Liver (tissue), 8 donors: ENCODE measurements at regions not wholly inside any gene's neighbourhood (a gene's known extent, or its start where the extent isn't known, plus 50 kb on each side); places are given as distances from the start of the nearest gene placed in this dataset.

Source experiments
- DNase-seq: peaks from one replicate; pipeline ENCODE4 v3.0.0-alpha.2; 2017; ENCODE audit warnings: low spot score
- H3K27ac ChIP-seq, 2 donors: one replicate each; pipeline ENCODE4 v1.7.0; 2013; ENCODE audit warnings: inconsistent platforms in 2 of 2, low read length in 2 of 2, control low read depth in 1 of 2, low read depth in 1 of 2, mild to moderate bottlenecking in 1 of 2
- H3K27me3 ChIP-seq, 4 donors: one replicate each; pipeline versions ENCODE4 v1.6.1 to v1.7.0; 2013; ENCODE audit warnings: low read length in 3 of 4, inconsistent platforms in 1 of 4, mild to moderate bottlenecking in 1 of 4, moderate library complexity in 1 of 4; ENCODE audit not compliant: control insufficient read depth in 4 of 4, insufficient read depth in 4 of 4
- H3K36me3 ChIP-seq, 4 donors: one replicate each; pipeline versions ENCODE4 v1.6.1 to v1.7.0; 2013; ENCODE audit warnings: low read length in 3 of 4, mild to moderate bottlenecking in 3 of 4, low read depth in 1 of 4, moderate library complexity in 1 of 4; ENCODE audit not compliant: control insufficient read depth in 4 of 4, insufficient read depth in 3 of 4
- H3K4me1 ChIP-seq, 4 donors: one replicate each; pipeline versions ENCODE4 v1.6.1 to v1.7.0; 2013; ENCODE audit warnings: low read length in 3 of 4, mild to moderate bottlenecking in 3 of 4, moderate library complexity in 1 of 4; ENCODE audit not compliant: control insufficient read depth in 4 of 4, insufficient read depth in 4 of 4
- H3K4me3 ChIP-seq, 3 donors: one replicate each; pipeline versions ENCODE4 v1.6.1 to v1.7.0; 2013; ENCODE audit warnings: low read length in 3 of 3, control low read depth in 1 of 3, low read depth in 1 of 3, mild to moderate bottlenecking in 1 of 3
- H3K9ac ChIP-seq, 2 donors: one replicate each; pipeline ENCODE4 v1.7.0; 2013; ENCODE audit warnings: low read length in 2 of 2, mild to moderate bottlenecking in 2 of 2, moderate library complexity in 2 of 2, control low read depth in 1 of 2, low read depth in 1 of 2
- H3K9me3 ChIP-seq, 4 donors: one replicate each; pipeline versions ENCODE4 v1.6.1 to v1.7.0; 2013; ENCODE audit warnings: low read length in 3 of 4; ENCODE audit not compliant: control insufficient read depth in 4 of 4
- EGR1 ChIP-seq, 2 donors: IDR thresholded peaks; 2 replicates each; pipeline ENCODE4 v1.6.1; 2016 to 2018; ENCODE audit warnings: antibody characterized with exemption in 2 of 2, low read depth in 2 of 2
- FOXA1 ChIP-seq: IDR thresholded peaks from 2 replicates; pipeline ENCODE4 v1.6.1; 2016; ENCODE audit warnings: antibody characterized with exemption
- FOXA2 ChIP-seq: IDR thresholded peaks from 2 replicates; pipeline ENCODE4 v1.6.1; 2016; ENCODE audit warnings: antibody characterized with exemption
- GABPA ChIP-seq, 2 donors: IDR thresholded peaks in 1 of 2; conservative IDR thresholded peaks in 1 of 2; 2 replicates each; pipeline ENCODE4 v1.6.1; 2016; ENCODE audit warnings: antibody characterized with exemption in 2 of 2, mild to moderate bottlenecking in 1 of 2, moderate library complexity in 1 of 2
- HNF4A ChIP-seq, 2 donors: conservative IDR thresholded peaks; 2 replicates each; pipeline ENCODE4 v1.6.1; 2016; ENCODE audit warnings: antibody characterized with exemption in 2 of 2, mild to moderate bottlenecking in 2 of 2
- HNF4G ChIP-seq: IDR thresholded peaks from 2 replicates; pipeline ENCODE4 v1.6.1; 2016; ENCODE audit warnings: antibody characterized with exemption
- JUND ChIP-seq, 2 donors: IDR thresholded peaks; 2 replicates each; pipeline ENCODE4 v1.6.1; 2016; ENCODE audit warnings: antibody characterized with exemption in 2 of 2
- NR2F2 ChIP-seq: IDR thresholded peaks from 2 replicates; pipeline ENCODE4 v1.6.1; 2016; ENCODE audit warnings: antibody characterized with exemption
- RAD21 ChIP-seq, 2 donors: IDR thresholded peaks; 2 replicates each; pipeline ENCODE4 v1.6.1; 2016; ENCODE audit warnings: antibody characterized with exemption in 2 of 2, mild to moderate bottlenecking in 2 of 2
- RXRA ChIP-seq, 2 donors: IDR thresholded peaks; 2 replicates each; pipeline ENCODE4 v1.6.1; 2017 to 2018; ENCODE audit warnings: antibody characterized with exemption in 2 of 2, mild to moderate bottlenecking in 1 of 2
- SP1 ChIP-seq: IDR thresholded peaks from 2 replicates; pipeline ENCODE4 v1.6.1; 2018; ENCODE audit warnings: antibody characterized with exemption, mild to moderate bottlenecking
- TAF1 ChIP-seq: conservative IDR thresholded peaks from 2 replicates; pipeline ENCODE4 v1.6.1; 2016; ENCODE audit warnings: antibody characterized with exemption, mild to moderate bottlenecking
- YY1 ChIP-seq: IDR thresholded peaks from 2 replicates; pipeline ENCODE4 v1.6.1; 2016; ENCODE audit warnings: antibody characterized with exemption, mild to moderate bottlenecking
- WGBS: extraction: QIAGEN DNeasy Blood & Tissue Kit; methylation state at CpG from one replicate; pipeline ENCODE4 v1.1.7; 2013; 5-methylcytosine and 5-hydroxymethylcytosine counted together
- TF ChIP-seq, protein P1 (sequence below): IDR thresholded peaks from 2 replicates; pipeline ENCODE4 v1.6.1; 2016; ENCODE audit warnings: antibody characterized with exemption
- TF ChIP-seq, protein P2 (sequence below): IDR thresholded peaks from 2 replicates; pipeline ENCODE4 v1.6.1; 2016; ENCODE audit warnings: antibody characterized with exemption
- TF ChIP-seq, protein P3 (sequence below): IDR thresholded peaks from 2 replicates; pipeline ENCODE4 v1.6.1; 2016; ENCODE audit warnings: antibody characterized with exemption, mild to moderate bottlenecking
- TF ChIP-seq, protein P4 (sequence below): fragments of 150-350 bp; IDR thresholded peaks from 2 replicates; pipeline ENCODE4 v1.5.1; 2017; ENCODE audit warnings: improper control_type of control experiment, low read depth, low read length; ENCODE audit not compliant: missing input control
- TF ChIP-seq, protein P5 (sequence below): IDR thresholded peaks from 2 replicates; pipeline ENCODE4 v1.6.1; 2016; ENCODE audit warnings: antibody characterized with exemption
- donor health status: healthy.
- donor health status: healthy.
- donor health status: healthy.
- donor health status: healthy.
- donor health status: healthy.

DNA sequence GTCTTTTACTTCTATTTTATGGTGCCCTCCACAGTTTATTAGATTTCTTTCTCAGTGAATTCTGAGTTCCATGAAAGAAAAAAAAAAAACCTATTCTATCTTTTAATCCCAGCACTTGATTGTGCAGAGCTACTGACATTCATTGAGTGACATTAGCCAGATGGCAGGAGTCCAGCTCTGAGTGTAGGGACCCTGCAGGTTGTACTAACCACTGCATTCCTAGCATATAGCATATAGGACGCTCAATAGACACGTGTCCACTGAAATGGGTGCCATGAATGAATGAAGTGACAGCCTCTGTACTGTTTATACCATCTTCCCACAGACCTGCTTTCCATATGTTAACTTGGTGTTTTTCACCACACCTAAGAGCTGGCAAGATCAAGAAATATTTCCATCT, 206.3 kb downstream of the RAP2A start:
- Histone ChIP-seq H3K27ac (no peak overlapping the region), H3K4me3 (no peak overlapping the region), H3K27me3 (no peaks in the 10 kb centered on the region), H3K9me3 (no peaks in the 10 kb centered on the region), H3K36me3 (no peaks in the 10 kb centered on the region), H3K9ac (no peak overlapping the region), H3K4me1 (no peaks in the 10 kb centered on the region)
- 85% methylated on average over 2 of the region's 2 CpGs for WGBS
- DNase-seq, result no peak
- TF ChIP-seq NR2F2, result no peak
- no peak for TF ChIP-seq FOXA1
- TF ChIP-seq RXRA (IDR thresholded peaks at IDR 0.05), result no peak
- TF ChIP-seq, protein P1, sequence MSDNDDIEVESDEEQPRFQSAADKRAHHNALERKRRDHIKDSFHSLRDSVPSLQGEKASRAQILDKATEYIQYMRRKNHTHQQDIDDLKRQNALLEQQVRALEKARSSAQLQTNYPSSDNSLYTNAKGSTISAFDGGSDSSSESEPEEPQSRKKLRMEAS, result no peak
- no peak for TF ChIP-seq SP1
- no peak for TF ChIP-seq HNF4G
- TF ChIP-seq, protein P2, sequence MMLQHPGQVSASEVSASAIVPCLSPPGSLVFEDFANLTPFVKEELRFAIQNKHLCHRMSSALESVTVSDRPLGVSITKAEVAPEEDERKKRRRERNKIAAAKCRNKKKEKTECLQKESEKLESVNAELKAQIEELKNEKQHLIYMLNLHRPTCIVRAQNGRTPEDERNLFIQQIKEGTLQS, result no peak
- no peak for TF ChIP-seq FOXA2
- no peak for TF ChIP-seq TAF1
- no peak for TF ChIP-seq RAD21 (IDR thresholded peaks at IDR 0.05)
- TF ChIP-seq, protein P3, sequence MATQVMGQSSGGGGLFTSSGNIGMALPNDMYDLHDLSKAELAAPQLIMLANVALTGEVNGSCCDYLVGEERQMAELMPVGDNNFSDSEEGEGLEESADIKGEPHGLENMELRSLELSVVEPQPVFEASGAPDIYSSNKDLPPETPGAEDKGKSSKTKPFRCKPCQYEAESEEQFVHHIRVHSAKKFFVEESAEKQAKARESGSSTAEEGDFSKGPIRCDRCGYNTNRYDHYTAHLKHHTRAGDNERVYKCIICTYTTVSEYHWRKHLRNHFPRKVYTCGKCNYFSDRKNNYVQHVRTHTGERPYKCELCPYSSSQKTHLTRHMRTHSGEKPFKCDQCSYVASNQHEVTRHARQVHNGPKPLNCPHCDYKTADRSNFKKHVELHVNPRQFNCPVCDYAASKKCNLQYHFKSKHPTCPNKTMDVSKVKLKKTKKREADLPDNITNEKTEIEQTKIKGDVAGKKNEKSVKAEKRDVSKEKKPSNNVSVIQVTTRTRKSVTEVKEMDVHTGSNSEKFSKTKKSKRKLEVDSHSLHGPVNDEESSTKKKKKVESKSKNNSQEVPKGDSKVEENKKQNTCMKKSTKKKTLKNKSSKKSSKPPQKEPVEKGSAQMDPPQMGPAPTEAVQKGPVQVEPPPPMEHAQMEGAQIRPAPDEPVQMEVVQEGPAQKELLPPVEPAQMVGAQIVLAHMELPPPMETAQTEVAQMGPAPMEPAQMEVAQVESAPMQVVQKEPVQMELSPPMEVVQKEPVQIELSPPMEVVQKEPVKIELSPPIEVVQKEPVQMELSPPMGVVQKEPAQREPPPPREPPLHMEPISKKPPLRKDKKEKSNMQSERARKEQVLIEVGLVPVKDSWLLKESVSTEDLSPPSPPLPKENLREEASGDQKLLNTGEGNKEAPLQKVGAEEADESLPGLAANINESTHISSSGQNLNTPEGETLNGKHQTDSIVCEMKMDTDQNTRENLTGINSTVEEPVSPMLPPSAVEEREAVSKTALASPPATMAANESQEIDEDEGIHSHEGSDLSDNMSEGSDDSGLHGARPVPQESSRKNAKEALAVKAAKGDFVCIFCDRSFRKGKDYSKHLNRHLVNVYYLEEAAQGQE, result no peak
- TF ChIP-seq JUND (IDR thresholded peaks at IDR 0.05), result no peak
- TF ChIP-seq, protein P4, sequence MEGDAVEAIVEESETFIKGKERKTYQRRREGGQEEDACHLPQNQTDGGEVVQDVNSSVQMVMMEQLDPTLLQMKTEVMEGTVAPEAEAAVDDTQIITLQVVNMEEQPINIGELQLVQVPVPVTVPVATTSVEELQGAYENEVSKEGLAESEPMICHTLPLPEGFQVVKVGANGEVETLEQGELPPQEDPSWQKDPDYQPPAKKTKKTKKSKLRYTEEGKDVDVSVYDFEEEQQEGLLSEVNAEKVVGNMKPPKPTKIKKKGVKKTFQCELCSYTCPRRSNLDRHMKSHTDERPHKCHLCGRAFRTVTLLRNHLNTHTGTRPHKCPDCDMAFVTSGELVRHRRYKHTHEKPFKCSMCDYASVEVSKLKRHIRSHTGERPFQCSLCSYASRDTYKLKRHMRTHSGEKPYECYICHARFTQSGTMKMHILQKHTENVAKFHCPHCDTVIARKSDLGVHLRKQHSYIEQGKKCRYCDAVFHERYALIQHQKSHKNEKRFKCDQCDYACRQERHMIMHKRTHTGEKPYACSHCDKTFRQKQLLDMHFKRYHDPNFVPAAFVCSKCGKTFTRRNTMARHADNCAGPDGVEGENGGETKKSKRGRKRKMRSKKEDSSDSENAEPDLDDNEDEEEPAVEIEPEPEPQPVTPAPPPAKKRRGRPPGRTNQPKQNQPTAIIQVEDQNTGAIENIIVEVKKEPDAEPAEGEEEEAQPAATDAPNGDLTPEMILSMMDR, result no peak
- TF ChIP-seq EGR1 (IDR thresholded peaks at IDR 0.05; ENCODE audit: low read depth in 2 of 2), result no peak
- TF ChIP-seq, protein P5, sequence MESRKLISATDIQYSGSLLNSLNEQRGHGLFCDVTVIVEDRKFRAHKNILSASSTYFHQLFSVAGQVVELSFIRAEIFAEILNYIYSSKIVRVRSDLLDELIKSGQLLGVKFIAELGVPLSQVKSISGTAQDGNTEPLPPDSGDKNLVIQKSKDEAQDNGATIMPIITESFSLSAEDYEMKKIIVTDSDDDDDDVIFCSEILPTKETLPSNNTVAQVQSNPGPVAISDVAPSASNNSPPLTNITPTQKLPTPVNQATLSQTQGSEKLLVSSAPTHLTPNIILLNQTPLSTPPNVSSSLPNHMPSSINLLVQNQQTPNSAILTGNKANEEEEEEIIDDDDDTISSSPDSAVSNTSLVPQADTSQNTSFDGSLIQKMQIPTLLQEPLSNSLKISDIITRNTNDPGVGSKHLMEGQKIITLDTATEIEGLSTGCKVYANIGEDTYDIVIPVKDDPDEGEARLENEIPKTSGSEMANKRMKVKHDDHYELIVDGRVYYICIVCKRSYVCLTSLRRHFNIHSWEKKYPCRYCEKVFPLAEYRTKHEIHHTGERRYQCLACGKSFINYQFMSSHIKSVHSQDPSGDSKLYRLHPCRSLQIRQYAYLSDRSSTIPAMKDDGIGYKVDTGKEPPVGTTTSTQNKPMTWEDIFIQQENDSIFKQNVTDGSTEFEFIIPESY, result no peak
- no peak for TF ChIP-seq HNF4A (conservative IDR thresholded peaks at IDR 0.05)
- TF ChIP-seq GABPA (IDR thresholded peaks at IDR 0.05 in 1 of 2, conservative IDR thresholded peaks at IDR 0.05 in 1 of 2), result no peak
- no peak for TF ChIP-seq YY1
